NCI-H748 (cell line): ENCODE measurements at regions not wholly inside any gene's neighbourhood (a gene's known extent, or its start where the extent isn't known, plus 50 kb on each side); places are given as distances from the start of the nearest gene placed in this dataset.

Experiments
- DNase-seq: peaks from one replicate; lab custom pipeline; 2025; ENCODE audit not compliant: unreplicated experiment; lab: John Stamatoyannopoulos, UW

GRCh38 chr6:77403424-77403823, 59.9 kb downstream of the HTR1B start:
- no peak for DNase-seq

- no peak for DNase-seq
Measured at GRCh38 chr6:77401231-77401630, 62.1 kb downstream of the HTR1B start.

- no peak for DNase-seq
Measured at GRCh38 chr6:77397561-77397960, 65.7 kb downstream of the HTR1B start.

DNA sequence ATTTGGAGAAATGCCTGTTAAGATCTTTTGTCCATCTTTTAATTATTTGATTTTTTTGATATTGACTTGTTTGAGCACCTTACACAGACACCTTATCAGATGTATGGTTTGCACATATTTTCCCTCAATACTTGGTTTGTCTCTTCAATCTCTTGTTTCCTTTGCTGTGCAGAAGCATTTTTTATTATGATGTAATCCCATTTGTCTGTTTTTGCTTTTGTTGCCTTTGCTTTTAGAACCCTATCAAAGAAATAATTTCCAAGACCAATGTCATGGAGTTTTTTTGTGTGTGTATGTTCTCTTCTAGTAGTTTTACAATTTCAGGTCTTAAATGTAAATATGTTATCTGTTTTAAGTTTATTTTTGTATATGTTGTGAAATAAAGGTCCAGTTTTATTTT, 73.9 kb downstream of the HTR1B start:
- DNase-seq = no peak

GRCh38 chr6:77383026-77383425, 80.3 kb downstream of the HTR1B start:
- no peak for DNase-seq

DNA sequence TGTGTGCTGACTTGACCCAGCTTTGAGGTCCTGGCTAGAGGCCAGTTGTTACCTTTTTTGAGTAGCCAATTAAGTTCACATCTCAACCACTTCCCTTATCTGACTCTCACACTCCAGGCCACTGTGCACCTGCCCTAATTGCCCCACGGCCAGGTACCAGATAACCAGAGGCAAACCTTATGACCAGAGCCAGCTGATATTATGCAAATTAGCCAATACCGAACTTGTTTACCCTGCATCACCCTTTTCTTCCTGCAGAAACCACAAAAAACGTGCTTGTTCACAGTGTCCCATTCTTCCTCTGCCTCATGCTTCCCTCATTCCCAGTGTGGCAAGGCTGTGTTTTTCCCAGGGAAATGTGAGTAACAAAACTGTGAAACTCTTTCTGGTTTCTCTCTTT, 89.3 kb downstream of the HTR1B start:
- peak; percentile 31 for DNase-seq

DNA sequence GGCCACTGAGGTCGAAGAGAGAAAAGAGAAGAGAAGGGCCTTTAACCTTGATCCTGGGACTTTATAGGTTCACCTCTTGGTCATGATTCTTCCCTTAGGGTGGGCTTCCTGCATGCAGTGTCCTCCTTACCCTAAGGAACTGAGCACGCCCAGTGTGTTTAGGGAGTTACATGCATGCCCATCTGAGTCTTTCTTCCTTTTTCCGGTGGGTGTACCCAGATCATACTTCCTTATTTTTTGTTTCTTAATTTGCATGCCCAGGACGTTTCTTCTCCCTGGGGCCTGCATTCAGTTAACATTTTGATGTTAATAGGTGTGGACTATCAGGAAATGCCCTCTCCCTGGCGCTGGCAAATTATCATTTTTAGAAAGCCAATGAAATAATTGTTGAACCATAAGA, 91.5 kb downstream of the HTR1B start:
- DNase-seq = no peak

DNA sequence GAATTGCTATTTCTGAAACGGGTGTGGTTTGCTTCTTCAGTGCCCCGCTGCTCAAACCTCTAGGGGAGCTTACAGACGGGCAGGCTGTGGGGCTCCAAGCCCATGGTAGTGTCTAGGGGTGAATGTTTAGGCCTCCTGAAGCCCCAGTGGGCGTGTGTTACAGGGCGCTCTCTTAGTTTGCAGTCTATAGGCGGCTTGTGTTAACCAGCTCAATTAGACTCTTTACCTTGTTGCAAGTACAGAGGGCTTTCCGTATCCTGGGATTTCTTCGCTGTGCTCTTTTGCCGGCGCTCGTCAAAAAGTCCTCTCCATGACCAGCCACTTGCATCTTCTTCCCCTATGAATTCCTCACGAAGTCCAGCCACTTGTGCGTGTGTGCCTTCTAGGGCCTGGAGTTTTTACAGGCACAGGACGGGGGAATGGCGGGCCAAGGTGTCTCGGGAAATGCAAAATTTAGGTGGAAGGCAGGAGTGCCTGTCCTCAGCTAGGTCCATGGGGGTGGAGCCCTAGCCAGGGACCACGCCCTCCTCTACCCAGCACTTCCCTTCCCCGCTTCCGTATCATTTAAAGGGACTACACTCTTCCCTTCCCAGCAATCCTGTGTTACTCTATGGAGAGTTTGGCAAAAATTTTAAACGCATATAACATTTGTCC, 94.5 kb downstream of the HTR1B start:
- DNase-seq = no peak

DNA sequence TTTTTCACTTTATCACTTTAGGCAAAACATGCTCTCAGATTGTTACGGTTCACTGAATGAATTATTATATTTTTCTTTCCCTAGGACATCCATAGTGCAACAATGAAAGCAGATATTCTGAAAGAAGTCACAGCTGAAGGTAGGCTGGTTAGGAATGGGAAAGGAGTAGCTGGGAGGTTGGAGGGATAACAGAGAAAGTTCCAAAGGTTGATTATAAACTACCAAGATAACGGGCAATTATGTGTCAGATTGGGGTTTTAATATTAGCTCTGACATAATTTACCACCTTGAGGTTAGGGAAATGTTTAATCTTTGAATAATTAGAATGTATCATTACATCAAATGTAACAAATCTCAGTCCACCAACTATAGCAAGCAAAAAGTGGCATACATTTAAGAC, 96.5 kb downstream of the HTR1B start:
- DNase-seq = no peak

DNA sequence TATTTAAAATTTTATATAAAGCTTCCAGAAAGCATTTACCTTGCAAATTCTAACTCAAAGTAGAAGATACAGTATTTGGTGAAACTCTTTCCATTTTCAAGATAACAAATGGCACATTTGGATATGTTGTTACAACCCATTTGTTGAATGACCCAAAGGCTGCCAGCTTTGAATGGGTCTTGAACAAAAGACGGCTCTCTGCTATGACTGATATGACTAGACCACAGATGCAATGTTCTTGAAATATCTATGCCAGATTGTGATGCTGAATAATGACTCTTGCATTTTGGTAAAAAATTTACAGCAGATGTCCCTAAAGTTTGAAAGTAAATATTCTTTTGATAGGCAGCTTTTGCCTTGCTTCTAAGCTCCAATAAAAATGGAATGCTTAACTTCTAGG, 99.6 kb downstream of the HTR1B start:
- no peak for DNase-seq

GRCh38 chr6:77362055-77362454, 101.2 kb downstream of the HTR1B start:
- no peak for DNase-seq

GRCh38 chr6:77361018-77361417, 102.3 kb downstream of the HTR1B start:
- no peak for DNase-seq

- DNase-seq = no peak
Measured at GRCh38 chr6:77356821-77357220, 106.5 kb downstream of the HTR1B start.

- no peak for DNase-seq
Measured at GRCh38 chr6:77354581-77354980, 108.7 kb downstream of the HTR1B start.

DNA sequence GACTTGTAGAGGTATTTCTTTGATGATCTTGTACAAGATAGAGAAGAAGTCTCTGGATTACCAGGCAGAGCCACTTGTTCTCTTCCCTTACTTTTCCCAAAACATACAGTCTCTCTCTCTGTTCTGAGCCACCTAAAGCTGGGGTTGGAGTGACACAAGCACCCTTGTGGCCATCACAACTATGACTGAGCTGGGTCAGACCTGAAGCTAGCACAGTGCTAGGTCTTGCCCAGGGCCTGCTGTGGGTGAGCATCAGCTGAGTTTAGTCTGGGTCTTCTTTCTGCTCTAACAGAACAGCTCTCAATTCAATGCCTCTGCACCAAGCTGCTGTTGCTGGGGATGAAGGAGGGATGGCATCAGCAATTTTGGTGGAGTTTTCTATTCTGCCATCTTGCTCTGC, 110.2 kb downstream of the HTR1B start:
- no peak for DNase-seq

GRCh38 chr6:77341058-77341986, 122.0 kb downstream of the HTR1B start:
- no peak for DNase-seq

GRCh38 chr6:77340331-77340730, 123.0 kb downstream of the HTR1B start:
- DNase-seq = no peak

DNA sequence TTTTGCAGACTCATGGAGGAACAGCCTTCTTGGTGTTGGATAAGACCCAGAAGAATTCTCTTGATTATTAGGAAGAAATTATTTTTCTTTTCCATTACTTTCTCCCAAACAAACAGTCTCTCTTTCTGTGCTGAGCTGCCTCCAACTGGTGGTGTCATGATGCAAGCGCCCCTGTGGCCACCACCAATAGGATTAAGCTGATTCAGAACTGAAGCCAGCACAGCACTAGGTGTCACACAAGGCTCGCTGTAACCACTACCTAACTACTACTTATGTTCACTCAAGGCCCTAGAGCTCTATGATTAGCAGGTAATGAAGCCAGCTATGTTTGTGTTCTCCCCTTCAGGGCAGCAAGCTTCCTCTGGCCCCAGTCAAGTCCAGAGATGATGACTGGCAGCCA, 123.4 kb downstream of the HTR1B start:
- DNase-seq = no peak

- no peak for DNase-seq
Measured at GRCh38 chr6:77337392-77337791, 125.9 kb downstream of the HTR1B start.

- DNase-seq = no peak
Measured at GRCh38 chr6:77334093-77334492, 129.2 kb downstream of the HTR1B start.

- DNase-seq = no peak
Measured at GRCh38 chr6:77332915-77333623, 130.2 kb downstream of the HTR1B start.

- DNase-seq = no peak
Measured at GRCh38 chr6:77326711-77327110, 136.6 kb downstream of the HTR1B start.
